ENCODE measurements at regions not wholly inside any gene's neighbourhood (a gene's known extent, or its start where the extent isn't known, plus 50 kb on each side); places are given as distances from the start of the nearest gene placed in this dataset.
A peak's percentile ranks its signal among the peaks of the same experiment; 100 is the strongest.

DNA sequence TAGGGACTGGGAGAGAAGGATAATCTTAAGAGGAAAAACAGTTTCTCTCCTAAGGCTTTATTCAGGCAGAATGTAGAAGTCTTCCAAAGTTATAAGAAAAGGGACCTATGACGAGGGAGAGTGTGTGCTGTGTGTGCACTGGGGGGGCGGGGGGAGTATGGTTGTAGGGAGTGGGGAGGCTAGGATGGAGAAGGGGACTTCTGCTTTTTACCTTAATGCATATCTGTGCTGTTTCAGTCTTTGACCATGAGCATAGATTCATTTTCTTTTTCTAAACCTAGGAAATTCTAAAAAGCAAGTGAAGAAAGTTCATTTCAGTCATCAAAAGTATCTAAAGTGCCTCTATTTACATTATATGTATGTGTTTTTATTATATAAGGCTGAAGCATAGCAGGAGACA is 52.6 kb upstream of the RASA2 start:
- FAIRE-seq: no peak
- ATAC-seq: no peak
- H3K27ac ChIP-seq: no peak overlapping the region
- 88 to 94% methylated on average over 2 of the region's 2 CpGs for WGBS, 2 donors
- H3K4me1 ChIP-seq: peaks cover 0 to 35% (median 14%) of the 10 kb centered on the region in 3 donors
- H3K9me3 ChIP-seq: no peaks in the 10 kb centered on the region
- no peaks in the 10 kb centered on the region for H3K27me3 ChIP-seq
- intact Hi-C loops (cut with DNase I): no loop called here
- TF ChIP-seq, protein P1, sequence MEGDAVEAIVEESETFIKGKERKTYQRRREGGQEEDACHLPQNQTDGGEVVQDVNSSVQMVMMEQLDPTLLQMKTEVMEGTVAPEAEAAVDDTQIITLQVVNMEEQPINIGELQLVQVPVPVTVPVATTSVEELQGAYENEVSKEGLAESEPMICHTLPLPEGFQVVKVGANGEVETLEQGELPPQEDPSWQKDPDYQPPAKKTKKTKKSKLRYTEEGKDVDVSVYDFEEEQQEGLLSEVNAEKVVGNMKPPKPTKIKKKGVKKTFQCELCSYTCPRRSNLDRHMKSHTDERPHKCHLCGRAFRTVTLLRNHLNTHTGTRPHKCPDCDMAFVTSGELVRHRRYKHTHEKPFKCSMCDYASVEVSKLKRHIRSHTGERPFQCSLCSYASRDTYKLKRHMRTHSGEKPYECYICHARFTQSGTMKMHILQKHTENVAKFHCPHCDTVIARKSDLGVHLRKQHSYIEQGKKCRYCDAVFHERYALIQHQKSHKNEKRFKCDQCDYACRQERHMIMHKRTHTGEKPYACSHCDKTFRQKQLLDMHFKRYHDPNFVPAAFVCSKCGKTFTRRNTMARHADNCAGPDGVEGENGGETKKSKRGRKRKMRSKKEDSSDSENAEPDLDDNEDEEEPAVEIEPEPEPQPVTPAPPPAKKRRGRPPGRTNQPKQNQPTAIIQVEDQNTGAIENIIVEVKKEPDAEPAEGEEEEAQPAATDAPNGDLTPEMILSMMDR (IDR thresholded peaks at IDR 0.05): no peak
- no peak for DNase-seq
- H3K4me3 ChIP-seq: no peak overlapping the region
- peaks cover 0 to 3% (median 0%) of the 10 kb centered on the region in 3 donors for H3K36me3 ChIP-seq

DNA sequence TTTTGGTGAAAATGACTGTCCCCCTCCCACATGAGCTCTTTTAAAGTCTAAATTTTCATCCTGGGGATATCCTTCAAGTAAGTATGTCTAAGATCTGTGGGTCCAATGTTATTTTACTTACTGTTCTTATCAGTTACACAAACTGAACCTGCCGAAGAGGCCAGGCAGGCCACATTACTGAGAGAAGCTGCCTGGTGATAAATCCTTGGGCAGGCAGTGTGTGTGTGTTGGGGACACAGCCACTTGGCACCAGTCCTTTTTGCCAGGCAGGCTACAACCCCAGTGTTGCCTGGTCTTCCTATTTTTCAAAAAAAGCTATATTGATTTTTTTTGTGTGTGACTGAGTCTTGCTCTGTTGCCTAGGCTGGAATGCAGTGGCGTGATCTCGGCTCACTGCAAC is 50.6 kb upstream of the RASA2 start:
- TF ChIP-seq, protein P1 (IDR thresholded peaks at IDR 0.05): no peak
- no peaks in the 10 kb centered on the region for H3K9me3 ChIP-seq
- no peak overlapping the region for H3K4me3 ChIP-seq
- ATAC-seq (peak; percentile 36 to 67 (median 58)), FAIRE-seq (no peak), DNase-seq (peak in 2 of 6 donors; percentile 34 to 48)
- H3K4me1 ChIP-seq: peaks cover 0 to 49% (median 20%) of the 10 kb centered on the region in 3 donors
- H3K27ac ChIP-seq: peak overlapping the region in 2 of 4 donors; percentile 27 to 33
- intact Hi-C loops (cut with DNase I): no loop called here
- 41 to 54% methylated on average over 3 of the region's 3 CpGs for WGBS, 2 donors
- H3K27me3 ChIP-seq: no peaks in the 10 kb centered on the region
- peaks cover 0 to 3% (median 0%) of the 10 kb centered on the region in 3 donors for H3K36me3 ChIP-seq
